GM19397 (cell line): ENCODE measurements at regions not wholly inside any gene's neighbourhood (a gene's known extent, or its start where the extent isn't known, plus 50 kb on each side); places are given as distances from the start of the nearest gene placed in this dataset.

Source experiments
- ATAC-seq: cut with Tn5 transposase; IDR thresholded peaks from one replicate; pipeline ENCODE4 v1.9.1; 2021; ENCODE audit warnings: mild to moderate bottlenecking, moderate library complexity; ENCODE audit not compliant: unreplicated experiment

DNA sequence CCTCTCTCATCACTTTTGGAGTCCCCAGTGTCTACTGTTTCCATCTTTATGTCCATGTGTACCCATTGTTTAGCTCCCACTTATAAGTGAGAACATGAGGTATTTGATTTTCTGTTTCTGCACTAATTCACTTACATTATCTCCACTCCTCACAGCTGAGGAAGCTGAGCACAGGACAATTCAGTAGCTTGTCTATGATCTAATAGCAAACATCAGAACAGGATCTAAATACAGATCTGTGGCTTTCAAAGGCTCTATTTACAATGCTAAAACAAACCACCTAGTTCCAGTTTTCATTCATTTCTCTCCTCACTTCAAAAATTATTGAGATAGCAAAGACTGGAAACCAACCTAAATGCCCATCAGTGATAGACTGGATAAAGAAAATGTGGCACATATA lies 52.0 kb upstream of the DDX18 start:
- no peak for ATAC-seq

DNA sequence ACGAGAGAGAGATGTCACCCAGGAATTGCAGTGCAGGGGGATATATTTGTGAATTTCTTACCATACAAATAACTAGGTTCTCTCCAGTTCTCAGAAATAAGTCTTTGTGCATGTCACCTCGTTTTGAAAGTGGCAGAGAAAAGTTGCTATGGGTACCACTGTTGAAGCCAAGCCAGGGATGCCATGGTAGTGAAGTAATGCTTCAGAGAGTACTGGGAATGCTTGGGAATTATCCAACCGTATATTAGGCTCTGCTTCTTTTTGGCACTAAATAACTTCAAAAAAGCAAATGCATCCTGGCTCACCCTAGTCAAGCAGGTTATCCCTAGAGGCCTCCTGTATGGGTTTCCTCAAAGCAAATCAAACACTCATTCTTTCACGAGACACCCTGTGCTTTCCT lies 50.7 kb upstream of the DDX18 start:
- ATAC-seq, result no peak
